ENCODE measurements at regions not wholly inside any gene's neighbourhood (a gene's known extent, or its start where the extent isn't known, plus 50 kb on each side); places are given as distances from the start of the nearest gene placed in this dataset.

- TF ChIP-seq ZNF331 (CRISPR knock-in tag; IDR thresholded peaks at IDR 0.05; ENCODE audit: low read depth) (no peak), ZNF114 (CRISPR knock-in tag; IDR thresholded peaks at IDR 0.05) (no peak), STAT1 (IDR thresholded peaks at IDR 0.05; ENCODE audit: unreplicated experiment) (no peak), POLR2AphosphoS5 (IDR thresholded peaks at IDR 0.05; ENCODE audit: low read depth) (no peak), NANOG (IDR thresholded peaks at IDR 0.05; ENCODE audit: borderline replicate concordance) (no peak), ZNF462 (CRISPR knock-in tag; IDR thresholded peaks at IDR 0.05) (no peak), EZH2phosphoT487 (IDR thresholded peaks at IDR 0.05; ENCODE audit: unreplicated experiment) (no peak)
- TF ChIP-seq, protein P1, sequence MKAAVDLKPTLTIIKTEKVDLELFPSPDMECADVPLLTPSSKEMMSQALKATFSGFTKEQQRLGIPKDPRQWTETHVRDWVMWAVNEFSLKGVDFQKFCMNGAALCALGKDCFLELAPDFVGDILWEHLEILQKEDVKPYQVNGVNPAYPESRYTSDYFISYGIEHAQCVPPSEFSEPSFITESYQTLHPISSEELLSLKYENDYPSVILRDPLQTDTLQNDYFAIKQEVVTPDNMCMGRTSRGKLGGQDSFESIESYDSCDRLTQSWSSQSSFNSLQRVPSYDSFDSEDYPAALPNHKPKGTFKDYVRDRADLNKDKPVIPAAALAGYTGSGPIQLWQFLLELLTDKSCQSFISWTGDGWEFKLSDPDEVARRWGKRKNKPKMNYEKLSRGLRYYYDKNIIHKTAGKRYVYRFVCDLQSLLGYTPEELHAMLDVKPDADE (IDR thresholded peaks at IDR 0.05) = no peak
- Histone ChIP-seq H3K4me3 (no peak overlapping the region), H3K4me1 (ENCODE audit: insufficient read depth) (no peaks in the 10 kb centered on the region), H3K79me2 (replicated peaks; ENCODE audit: insufficient read depth) (no peaks in the 10 kb centered on the region), H3K9me2 (ENCODE audit: insufficient read depth) (no peaks in the 10 kb centered on the region), H2AFZ (no peak overlapping the region), H3K27me3 (ENCODE audit: insufficient read depth) (no peaks in the 10 kb centered on the region), H3K36me3 (ENCODE audit: insufficient read depth) (no peaks in the 10 kb centered on the region), H3K27ac (ENCODE audit: low read depth) (peak overlapping the region; percentile 10; the same call in 1 of the 2 replicates), H3F3A (replicated peaks; ENCODE audit: low read depth) (peaks cover 12% of the 10 kb centered on the region), H4K20me1 (replicated peaks; ENCODE audit: insufficient read depth) (no peaks in the 10 kb centered on the region), H3K4me2 (no peak overlapping the region)
- DNase-seq (ENCODE audit: low spot score) = no peak
- H3K4me3 Mint-ChIP-seq = peak overlapping the region; percentile 31; the same call in 1 of the 3 replicates
- H3K36me3 Mint-ChIP-seq (ENCODE audit: low read depth) = no peaks in the 10 kb centered on the region
- H3K27ac Mint-ChIP-seq = no peak overlapping the region
- peaks cover 7% of the 10 kb centered on the region for H3K27me3 Mint-ChIP-seq (ENCODE audit: insufficient read depth, low read depth, poor library complexity)
- peaks cover 4% of the 10 kb centered on the region; the same call in 2 of the 3 replicates for H3K4me1 Mint-ChIP-seq
- peaks cover 2% of the 10 kb centered on the region; the same call in 1 of the 3 replicates for H3K9me3 Mint-ChIP-seq
- no peak for ATAC-seq
Observed at GRCh38 chr6:26213334-26214075, 126.3 kb downstream of the HFE start.
